ENCODE measurements at regions not wholly inside any gene's neighbourhood (a gene's known extent, or its start where the extent isn't known, plus 50 kb on each side); places are given as distances from the start of the nearest gene placed in this dataset.

- TF ChIP-seq CTCF (IDR thresholded peaks at IDR 0.05): no peak
- no peak for TF ChIP-seq MXI1 (IDR thresholded peaks at IDR 0.05; ENCODE audit: low read depth, low read length)
- no peak for TF ChIP-seq ZBTB33 (IDR thresholded peaks at IDR 0.05; ENCODE audit: borderline replicate concordance, low read depth)
- no peak for TF ChIP-seq SMC3 (IDR thresholded peaks at IDR 0.05; ENCODE audit: low read depth, low read length)
These were observed 143.9 kb upstream of the FUT8 start for GRCh38 chr14:65268594-65268993.

All from SK-N-SH (cell line).